ENCODE measurements at regions not wholly inside any gene's neighbourhood (a gene's known extent, or its start where the extent isn't known, plus 50 kb on each side); places are given as distances from the start of the nearest gene placed in this dataset.

GRCh38 chr14:98296895-98297294, 975.1 kb downstream of the BCL11B start:
- TF ChIP-seq POLR2A (IDR thresholded peaks at IDR 0.05), result no peak
- TF ChIP-seq, protein P1, sequence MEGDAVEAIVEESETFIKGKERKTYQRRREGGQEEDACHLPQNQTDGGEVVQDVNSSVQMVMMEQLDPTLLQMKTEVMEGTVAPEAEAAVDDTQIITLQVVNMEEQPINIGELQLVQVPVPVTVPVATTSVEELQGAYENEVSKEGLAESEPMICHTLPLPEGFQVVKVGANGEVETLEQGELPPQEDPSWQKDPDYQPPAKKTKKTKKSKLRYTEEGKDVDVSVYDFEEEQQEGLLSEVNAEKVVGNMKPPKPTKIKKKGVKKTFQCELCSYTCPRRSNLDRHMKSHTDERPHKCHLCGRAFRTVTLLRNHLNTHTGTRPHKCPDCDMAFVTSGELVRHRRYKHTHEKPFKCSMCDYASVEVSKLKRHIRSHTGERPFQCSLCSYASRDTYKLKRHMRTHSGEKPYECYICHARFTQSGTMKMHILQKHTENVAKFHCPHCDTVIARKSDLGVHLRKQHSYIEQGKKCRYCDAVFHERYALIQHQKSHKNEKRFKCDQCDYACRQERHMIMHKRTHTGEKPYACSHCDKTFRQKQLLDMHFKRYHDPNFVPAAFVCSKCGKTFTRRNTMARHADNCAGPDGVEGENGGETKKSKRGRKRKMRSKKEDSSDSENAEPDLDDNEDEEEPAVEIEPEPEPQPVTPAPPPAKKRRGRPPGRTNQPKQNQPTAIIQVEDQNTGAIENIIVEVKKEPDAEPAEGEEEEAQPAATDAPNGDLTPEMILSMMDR (IDR thresholded peaks at IDR 0.05), result no peak
